ENCODE measurements at regions not wholly inside any gene's neighbourhood (a gene's known extent, or its start where the extent isn't known, plus 50 kb on each side); places are given as distances from the start of the nearest gene placed in this dataset.

- no peak for DNase-seq
Observed at GRCh38 chr2:205860885-205861284, 178.6 kb downstream of the NRP2 start.

GRCh38 chr2:205860181-205860580, 177.9 kb downstream of the NRP2 start:
- DNase-seq = no peak

GRCh38 chr2:205858881-205859441, 176.7 kb downstream of the NRP2 start:
- DNase-seq = no peak

- DNase-seq = no peak
Observed at GRCh38 chr2:205858275-205858674, 176.0 kb downstream of the NRP2 start.

- no peak for DNase-seq
Observed at GRCh38 chr2:205857520-205858237, 175.4 kb downstream of the NRP2 start.

- no peak for DNase-seq
Observed at GRCh38 chr2:205852457-205852856, 170.2 kb downstream of the NRP2 start.

- no peak for DNase-seq
Observed at GRCh38 chr2:205850611-205851010, 168.3 kb downstream of the NRP2 start.

- no peak for DNase-seq
Observed at GRCh38 chr2:205850132-205850531, 167.8 kb downstream of the NRP2 start.

GRCh38 chr2:205849136-205849535, 166.8 kb downstream of the NRP2 start:
- no peak for DNase-seq

- no peak for DNase-seq
Observed at GRCh38 chr2:205848601-205849000, 166.3 kb downstream of the NRP2 start.
